Lung (tissue), 11 donors: ENCODE measurements at regions not wholly inside any gene's neighbourhood (a gene's known extent, or its start where the extent isn't known, plus 50 kb on each side); places are given as distances from the start of the nearest gene placed in this dataset.

ENCODE experiments used
- ATAC-seq: fragments of 200-7000 bp; cut with Tn5 transposase; one replicate; pipeline ENCODE4 v1.9.1; 2020; ENCODE audit warnings: moderate number of reproducible peaks; ENCODE audit not compliant: insufficient read depth, low FRiP score
- DNase-seq, 3 donors: peaks; one replicate each; pipeline ENCODE4 v3.0.0-alpha.2; 2013 to 2017
- H3K27ac ChIP-seq, 2 donors: one replicate each; pipeline ENCODE4 v1.5.1; 2013; ENCODE audit warnings: mild to moderate bottlenecking in 2 of 2, moderate library complexity in 2 of 2, control low read depth in 1 of 2, inconsistent platforms in 1 of 2, low read depth in 1 of 2, low read length in 1 of 2
- H3K27me3 ChIP-seq, 3 donors: one replicate each; pipeline ENCODE4 v1.5.1; 2013; ENCODE audit warnings: low read length in 2 of 3; ENCODE audit not compliant: control insufficient read depth in 3 of 3, insufficient read depth in 3 of 3
- H3K36me3 ChIP-seq, 4 donors: one replicate each; pipeline ENCODE4 v1.5.1; 2013; ENCODE audit warnings: low read length in 4 of 4, mild to moderate bottlenecking in 1 of 4, moderate library complexity in 1 of 4; ENCODE audit not compliant: control insufficient read depth in 4 of 4, insufficient read depth in 4 of 4
- H3K4me1 ChIP-seq, 5 donors: one replicate each; pipeline ENCODE4 v1.5.1; 2013; ENCODE audit warnings: low read length in 5 of 5, mild to moderate bottlenecking in 2 of 5, moderate library complexity in 1 of 5; ENCODE audit not compliant: control insufficient read depth in 5 of 5, insufficient read depth in 5 of 5
- H3K4me3 ChIP-seq: one replicate; pipeline ENCODE4 v1.5.1; 2013; ENCODE audit warnings: mild to moderate bottlenecking, control low read depth, moderate library complexity
- H3K9ac ChIP-seq, 2 donors: one replicate each; pipeline ENCODE4 v1.5.1; 2013; ENCODE audit warnings: low read length in 2 of 2, control low read depth in 1 of 2; ENCODE audit not compliant: insufficient read depth in 1 of 2
- H3K9me3 ChIP-seq, 4 donors: one replicate each; pipeline ENCODE4 v1.5.1; 2013; ENCODE audit warnings: low read length in 3 of 4, mild to moderate bottlenecking in 1 of 4, moderate library complexity in 1 of 4; ENCODE audit not compliant: control insufficient read depth in 4 of 4, insufficient read depth in 3 of 4
- CTCF ChIP-seq: IDR thresholded peaks from 2 replicates; pipeline ENCODE4 v1.5.1; 2012; ENCODE audit warnings: mild to moderate bottlenecking; ENCODE audit errors: control extremely low read depth, extremely low read depth
- WGBS, 2 donors: extraction: QIAGEN DNeasy Blood & Tissue Kit; methylation state at CpG; one replicate each; pipeline ENCODE4 v1.1.7; 2013; 5-methylcytosine and 5-hydroxymethylcytosine counted together
- donor health status: control.
- donor health status: control.
- donor health status: Bipolar disorder and iron deficiency.
- donor health status: healthy.
- donor health status: DM: yes; HTN: yes; CAD: no.

GRCh38 chr4:96149894-96150293, 310.0 kb downstream of the PDHA2 start:
- WGBS, 2 donors = 72 to 76% methylated on average over 6 of the region's 6 CpGs
- TF ChIP-seq CTCF = no peak
- H3K27me3 ChIP-seq = no peaks in the 10 kb centered on the region
- no peaks in the 10 kb centered on the region for H3K9me3 ChIP-seq
- ATAC-seq = no peak
- no peak for DNase-seq
- no peak overlapping the region for H3K4me3 ChIP-seq
- H3K4me1 ChIP-seq = no peaks in the 10 kb centered on the region
- H3K27ac ChIP-seq = no peak overlapping the region
- no peaks in the 10 kb centered on the region for H3K36me3 ChIP-seq
- H3K9ac ChIP-seq = no peak overlapping the region

GRCh38 chr4:96150466-96150865, 310.6 kb downstream of the PDHA2 start:
- Histone ChIP-seq H3K9ac (no peak overlapping the region), H3K4me1 (no peaks in the 10 kb centered on the region), H3K4me3 (no peak overlapping the region), H3K27me3 (no peaks in the 10 kb centered on the region), H3K27ac (no peak overlapping the region), H3K36me3 (no peaks in the 10 kb centered on the region), H3K9me3 (no peaks in the 10 kb centered on the region)
- no peak for ATAC-seq
- no peak for TF ChIP-seq CTCF
- WGBS, 2 donors = 46 to 66% methylated on average over 2 of the region's 2 CpGs
- DNase-seq = no peak

- Histone ChIP-seq H3K27me3 (no peaks in the 10 kb centered on the region), H3K4me1 (no peaks in the 10 kb centered on the region), H3K27ac (no peak overlapping the region), H3K9me3 (no peaks in the 10 kb centered on the region), H3K36me3 (no peaks in the 10 kb centered on the region), H3K9ac (no peak overlapping the region), H3K4me3 (no peak overlapping the region)
- no peak for TF ChIP-seq CTCF
- no peak for DNase-seq
- 95% methylated on average over 2 of the region's 2 CpGs for WGBS, 2 donors
- no peak for ATAC-seq
Observed at GRCh38 chr4:96152824-96153223, 312.9 kb downstream of the PDHA2 start.

- Histone ChIP-seq H3K9me3 (no peaks in the 10 kb centered on the region), H3K36me3 (no peaks in the 10 kb centered on the region), H3K4me3 (no peak overlapping the region), H3K27me3 (no peaks in the 10 kb centered on the region), H3K4me1 (no peaks in the 10 kb centered on the region), H3K27ac (no peak overlapping the region), H3K9ac (no peak overlapping the region)
- 66 to 92% methylated on average over 2 of the region's 2 CpGs for WGBS, 2 donors
- ATAC-seq = no peak
- no peak for DNase-seq
- TF ChIP-seq CTCF = no peak
Observed at GRCh38 chr4:96154676-96155075, 314.8 kb downstream of the PDHA2 start.
